Upper lobe of left lung (tissue), 6 donors: ENCODE measurements at regions not wholly inside any gene's neighbourhood (a gene's known extent, or its start where the extent isn't known, plus 50 kb on each side); places are given as distances from the start of the nearest gene placed in this dataset.

Source experiments
- ATAC-seq, 2 donors: fragments of 200-7000 bp; cut with Tn5 transposase; one replicate each; pipeline ENCODE4 v1.9.1; 2022; ENCODE audit warnings: mild to moderate bottlenecking in 2 of 2, moderate library complexity in 2 of 2; ENCODE audit not compliant: low FRiP score in 2 of 2
- DNase-seq, 2 donors: peaks; one replicate each; pipeline ENCODE4 v3.0.0-alpha.2; 2019 to 2020
- H3K27ac ChIP-seq, 4 donors: fragments of 200-600 bp; sonication (generic); one replicate each; pipeline ENCODE4 v1.5.1; 2016 to 2019
- H3K27me3 ChIP-seq, 4 donors: fragments of 200-600 bp; sonication (generic); one replicate each; pipeline ENCODE4 v1.5.1; 2017 to 2019
- H3K36me3 ChIP-seq, 4 donors: fragments of 200-600 bp; sonication (generic); one replicate each; pipeline ENCODE4 v1.5.1; 2016 to 2019
- H3K4me1 ChIP-seq, 4 donors: fragments of 200-600 bp; sonication (generic); one replicate each; pipeline ENCODE4 v1.5.1; 2018 to 2019
- H3K4me3 ChIP-seq, 4 donors: fragments of 200-600 bp; sonication (generic); one replicate each; pipeline ENCODE4 v1.5.1; 2017 to 2019; ENCODE audit warnings: mild to moderate bottlenecking in 2 of 4, moderate library complexity in 1 of 4
- H3K9me3 ChIP-seq, 4 donors: fragments of 200-600 bp; sonication (generic); one replicate each; pipeline ENCODE4 v1.5.1; 2018 to 2019
- EP300 ChIP-seq, 4 donors: sonication (generic); formaldehyde crosslinking; IDR thresholded peaks; one replicate each; pipeline ENCODE4 v1.5.1; 2017; ENCODE audit warnings: antibody characterized with exemption in 4 of 4, control low read depth in 2 of 4
- POLR2A ChIP-seq, 4 donors: fragments of 450-650 bp; IDR thresholded peaks; one replicate each; pipeline ENCODE4 v1.5.1; 2016 to 2017; ENCODE audit warnings: antibody characterized with exemption in 4 of 4, mild to moderate bottlenecking in 2 of 4
- POLR2AphosphoS5 ChIP-seq, 2 donors: sonication (generic); formaldehyde crosslinking; IDR thresholded peaks; one replicate each; pipeline ENCODE4 v1.5.1; 2017; ENCODE audit warnings: antibody characterized with exemption in 2 of 2
- WGBS, 2 donors: methylation state at CpG; one replicate each; pipeline ENCODE4 v1.1.5; 2017 to 2018; 5-methylcytosine and 5-hydroxymethylcytosine counted together
- TF ChIP-seq, protein P1 (sequence below), 6 experiments: fragments of 450-650 bp in 4 of 6; fragments of 200-600 bp in 2 of 6; sonication (generic) in 2 of 6; IDR thresholded peaks; one replicate each; pipeline ENCODE4 v1.5.1; 2016 to 2019; ENCODE audit warnings: antibody characterized with exemption in 6 of 6
- donor health status: DM: no; HTN: no; CAD: no; lungs with moderate emphysema.
- donor health status: DM: no; HTN: yes; CAD: no; lungs with severe emphysema.

DNA sequence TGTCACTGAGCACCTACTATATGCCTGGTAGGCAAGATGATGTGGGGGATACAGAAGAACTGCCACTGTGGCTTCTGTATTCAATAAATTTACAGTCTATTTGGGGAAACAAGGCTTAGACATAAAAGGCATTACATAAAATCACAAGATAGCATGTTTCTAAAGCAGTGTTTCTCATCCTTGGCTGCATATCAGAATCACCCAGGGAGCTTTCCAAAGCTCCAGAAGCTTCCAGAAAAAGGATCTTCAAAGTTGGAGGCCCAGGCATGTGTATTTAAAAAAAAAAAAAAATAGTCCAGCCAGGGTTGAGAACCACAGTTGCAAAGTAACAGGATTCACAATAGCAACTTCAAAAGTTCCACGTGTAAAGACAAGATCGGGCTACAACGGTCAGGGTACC, 112.4 kb upstream of the SPACA1 start:
- H3K27me3 ChIP-seq: no peaks in the 10 kb centered on the region
- H3K9me3 ChIP-seq: no peaks in the 10 kb centered on the region
- 84 to 88% methylated on average over 3 of the region's 3 CpGs for WGBS, 2 donors
- no peak for TF ChIP-seq POLR2AphosphoS5 (IDR thresholded peaks at IDR 0.05)
- H3K4me3 ChIP-seq: no peak overlapping the region
- H3K4me1 ChIP-seq: peaks cover 0 to under 1% (median 0%) of the 10 kb centered on the region in 4 donors
- ATAC-seq: no peak
- no peak overlapping the region for H3K27ac ChIP-seq
- H3K36me3 ChIP-seq: no peaks in the 10 kb centered on the region
- no peak for DNase-seq

DNA sequence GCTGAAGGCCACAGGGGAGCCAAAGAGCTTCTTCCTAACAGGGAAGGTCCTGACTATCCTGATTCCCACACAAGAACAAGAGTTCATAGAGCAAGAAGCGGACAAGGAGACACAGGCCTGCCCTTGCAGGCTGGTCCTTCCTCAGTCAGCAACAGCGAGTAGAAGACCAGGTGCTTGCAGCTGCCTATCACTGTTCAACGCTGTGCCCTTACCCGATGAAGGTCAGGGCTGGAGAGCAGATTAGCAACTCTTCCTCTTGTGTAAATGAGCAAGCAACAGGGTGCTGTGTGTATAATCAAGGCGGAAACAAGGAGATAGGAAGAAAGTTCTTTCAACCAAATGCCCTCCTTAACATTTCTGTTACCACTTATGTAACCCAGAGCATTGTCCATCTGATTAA, 115.3 kb upstream of the SPACA1 start:
- no peak overlapping the region for H3K4me3 ChIP-seq
- no peaks in the 10 kb centered on the region for H3K27me3 ChIP-seq
- 66 to 69% methylated on average over 5 of the region's 5 CpGs for WGBS, 2 donors
- no peaks in the 10 kb centered on the region for H3K9me3 ChIP-seq
- ATAC-seq: no peak
- H3K4me1 ChIP-seq: peaks cover 0 to 5% (median 0%) of the 10 kb centered on the region in 4 donors
- TF ChIP-seq EP300 (IDR thresholded peaks at IDR 0.05) (no peak), POLR2AphosphoS5 (IDR thresholded peaks at IDR 0.05) (no peak), POLR2A (IDR thresholded peaks at IDR 0.05) (no peak)
- TF ChIP-seq, protein P1, sequence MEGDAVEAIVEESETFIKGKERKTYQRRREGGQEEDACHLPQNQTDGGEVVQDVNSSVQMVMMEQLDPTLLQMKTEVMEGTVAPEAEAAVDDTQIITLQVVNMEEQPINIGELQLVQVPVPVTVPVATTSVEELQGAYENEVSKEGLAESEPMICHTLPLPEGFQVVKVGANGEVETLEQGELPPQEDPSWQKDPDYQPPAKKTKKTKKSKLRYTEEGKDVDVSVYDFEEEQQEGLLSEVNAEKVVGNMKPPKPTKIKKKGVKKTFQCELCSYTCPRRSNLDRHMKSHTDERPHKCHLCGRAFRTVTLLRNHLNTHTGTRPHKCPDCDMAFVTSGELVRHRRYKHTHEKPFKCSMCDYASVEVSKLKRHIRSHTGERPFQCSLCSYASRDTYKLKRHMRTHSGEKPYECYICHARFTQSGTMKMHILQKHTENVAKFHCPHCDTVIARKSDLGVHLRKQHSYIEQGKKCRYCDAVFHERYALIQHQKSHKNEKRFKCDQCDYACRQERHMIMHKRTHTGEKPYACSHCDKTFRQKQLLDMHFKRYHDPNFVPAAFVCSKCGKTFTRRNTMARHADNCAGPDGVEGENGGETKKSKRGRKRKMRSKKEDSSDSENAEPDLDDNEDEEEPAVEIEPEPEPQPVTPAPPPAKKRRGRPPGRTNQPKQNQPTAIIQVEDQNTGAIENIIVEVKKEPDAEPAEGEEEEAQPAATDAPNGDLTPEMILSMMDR (IDR thresholded peaks at IDR 0.05): no peak
- DNase-seq: no peak
- H3K27ac ChIP-seq: no peak overlapping the region
- no peaks in the 10 kb centered on the region for H3K36me3 ChIP-seq

DNA sequence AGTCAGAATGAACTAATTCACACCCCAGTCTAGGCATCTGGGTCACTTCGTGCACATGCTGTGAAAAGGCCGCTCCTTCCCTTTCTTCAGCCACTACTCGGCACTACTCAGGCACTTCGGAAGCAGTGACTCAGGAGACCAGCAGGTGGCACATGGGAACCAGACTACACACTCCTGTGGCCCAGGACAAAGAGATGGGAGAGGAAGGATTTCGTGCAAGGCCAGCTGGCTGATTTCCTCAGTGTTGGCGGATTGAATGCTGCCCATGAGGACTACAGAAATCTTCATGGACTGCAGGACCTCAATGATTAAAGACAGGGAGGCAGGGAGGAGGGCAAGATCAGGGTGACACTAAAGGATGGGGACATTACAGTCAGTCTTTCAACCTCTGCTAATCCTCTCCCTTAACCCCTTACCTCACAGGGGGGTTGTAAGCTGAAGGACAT, 117.8 kb upstream of the SPACA1 start:
- no peak overlapping the region for H3K4me3 ChIP-seq
- no peak for TF ChIP-seq EP300 (IDR thresholded peaks at IDR 0.05)
- TF ChIP-seq, protein P1 (IDR thresholded peaks at IDR 0.05): peak; percentile 68 to 93 (median 86)
- WGBS, 2 donors: 7 to 14% methylated on average over 6 of the region's 6 CpGs
- peak in 1 of 2 donors; percentile 90 for DNase-seq
- H3K4me1 ChIP-seq: peaks cover 0 to 5% (median 0%) of the 10 kb centered on the region in 4 donors
- peak; percentile 89 to 96 for ATAC-seq
- H3K9me3 ChIP-seq: no peaks in the 10 kb centered on the region
- no peak overlapping the region for H3K27ac ChIP-seq
- no peaks in the 10 kb centered on the region for H3K36me3 ChIP-seq
- H3K27me3 ChIP-seq: no peaks in the 10 kb centered on the region

DNA sequence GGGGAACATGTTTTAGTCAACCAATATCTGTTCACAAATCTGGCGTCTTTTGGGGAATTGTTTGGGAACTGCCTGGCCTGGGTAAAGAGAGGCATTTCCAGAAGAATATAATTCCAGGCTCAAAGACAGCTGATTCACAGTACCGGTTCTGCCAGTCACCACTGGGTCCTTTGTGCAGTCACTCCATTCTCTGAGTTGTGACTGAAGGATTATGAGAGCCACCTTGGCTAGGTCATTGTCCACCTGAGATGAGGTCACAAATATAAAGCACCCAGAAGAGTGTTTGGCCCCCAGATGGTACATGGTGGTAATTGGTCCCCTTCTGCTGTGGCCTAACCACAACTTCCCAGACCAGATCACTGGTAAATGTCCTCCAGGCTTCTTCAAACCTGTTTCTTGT, 121.0 kb upstream of the SPACA1 start:
- no peaks in the 10 kb centered on the region for H3K36me3 ChIP-seq
- H3K4me1 ChIP-seq: peaks cover 0 to 7% (median 2%) of the 10 kb centered on the region in 4 donors
- no peaks in the 10 kb centered on the region for H3K9me3 ChIP-seq
- no peaks in the 10 kb centered on the region for H3K27me3 ChIP-seq
- ATAC-seq: no peak
- 90 to 95% methylated on average over 2 of the region's 2 CpGs for WGBS, 2 donors
- DNase-seq: no peak
- no peak overlapping the region for H3K4me3 ChIP-seq
- TF ChIP-seq POLR2A (IDR thresholded peaks at IDR 0.05) (no peak), POLR2AphosphoS5 (IDR thresholded peaks at IDR 0.05) (no peak), EP300 (IDR thresholded peaks at IDR 0.05) (no peak)
- TF ChIP-seq, protein P1 (IDR thresholded peaks at IDR 0.05): no peak
- no peak overlapping the region for H3K27ac ChIP-seq

DNA sequence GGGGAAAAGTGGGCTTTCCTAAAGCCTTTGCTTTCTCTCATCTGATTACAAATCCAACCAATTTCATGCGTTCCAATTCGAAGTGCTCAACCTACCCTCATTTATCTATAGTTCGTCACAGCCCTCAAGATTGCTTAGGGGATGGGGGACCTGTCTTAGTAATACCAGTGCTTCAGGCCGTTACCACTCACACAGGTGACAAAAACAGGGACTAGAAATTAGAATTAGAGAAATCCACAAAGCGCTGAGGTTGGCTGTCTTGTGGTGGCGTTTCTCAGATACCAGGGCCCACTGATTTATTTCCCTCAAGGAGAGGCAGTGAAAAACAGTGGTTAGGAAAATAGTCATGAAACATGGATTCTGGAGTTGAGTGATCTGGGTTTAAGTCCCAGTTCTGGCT, 121.6 kb upstream of the SPACA1 start:
- WGBS, 2 donors: 92 to 95% methylated on average over 6 of the region's 6 CpGs
- TF ChIP-seq EP300 (IDR thresholded peaks at IDR 0.05) (no peak), POLR2A (IDR thresholded peaks at IDR 0.05) (no peak), POLR2AphosphoS5 (IDR thresholded peaks at IDR 0.05) (no peak)
- TF ChIP-seq, protein P1 (IDR thresholded peaks at IDR 0.05): no peak

More for the DNA sequence above, 121.6 kb upstream of the SPACA1 start:
- Histone ChIP-seq H3K9me3 (no peaks in the 10 kb centered on the region), H3K36me3 (no peaks in the 10 kb centered on the region), H3K27ac (no peak overlapping the region), H3K4me1 (peaks cover 0 to 7% (median 2%) of the 10 kb centered on the region in 4 donors), H3K4me3 (no peak overlapping the region), H3K27me3 (no peaks in the 10 kb centered on the region)
- ATAC-seq (no peak), DNase-seq (no peak)
